H1 (cell line): ENCODE measurements at regions not wholly inside any gene's neighbourhood (a gene's known extent, or its start where the extent isn't known, plus 50 kb on each side); places are given as distances from the start of the nearest gene placed in this dataset.

ENCODE experiments used
- CTCF ChIA-PET: fragments of 300-600 bp; sonication (Branson Sonifier 250); formaldehyde crosslinking; loops from one replicate; lab custom pipeline; 2021; ENCODE audit not compliant: partially characterized antibody; lab: Charles Lee
- POLR2A ChIA-PET: fragments of 300-600 bp; sonication (Branson Sonifier 250); formaldehyde crosslinking; loops from one replicate; lab custom pipeline; 2021; ENCODE audit warnings: inconsistent platforms; ENCODE audit not compliant: partially characterized antibody; lab: Charles Lee
- DNase-seq, 2 experiments: peaks; one replicate each; pipeline versions ENCODE4 v3.0.0 to v3.0.0-alpha.2; 2010 to 2022; ENCODE audit warnings: low spot score in 2 of 2, low read depth in 1 of 2, mixed read lengths in 1 of 2
- FAIRE-seq: peaks from 2 replicates; lab custom pipeline; 2011; peaks lifted over from hg19 to GRCh38; lab: Jason Lieb, UNC
- H2AFZ ChIP-seq: 2 replicates; pipeline ENCODE4 v1.8.1; 2012; ENCODE audit warnings: low read length, inconsistent platforms
- H2AK5ac ChIP-seq: 2 replicates; pipeline ENCODE4 v1.6.1; 2013; ENCODE audit warnings: low read depth, low read length
- H2BK120ac ChIP-seq: replicated peaks from 2 replicates; pipeline ENCODE3; 2013; ENCODE audit warnings: low read depth, low read length, inconsistent platforms
- H2BK12ac ChIP-seq: 2 replicates; pipeline ENCODE4 v1.6.1; 2013; ENCODE audit warnings: low read depth, low read length
- H2BK15ac ChIP-seq: 2 replicates; pipeline ENCODE4 v1.6.1; 2013; ENCODE audit warnings: low read length
- H2BK20ac ChIP-seq: 2 replicates; pipeline ENCODE4 v1.6.1; 2013; ENCODE audit warnings: low read length
- H2BK5ac ChIP-seq: 2 replicates; pipeline ENCODE4 v1.6.1; 2013; ENCODE audit warnings: low read depth, low read length
- H3K14ac ChIP-seq: 2 replicates; pipeline ENCODE4 v1.6.1; 2013; ENCODE audit warnings: inconsistent platforms; ENCODE audit not compliant: insufficient read length
- H3K18ac ChIP-seq: 2 replicates; pipeline ENCODE4 v1.6.1; 2013; ENCODE audit warnings: low read length; ENCODE audit errors: extremely low read depth
- H3K23ac ChIP-seq: 2 replicates; pipeline ENCODE4 v1.6.1; 2013; ENCODE audit warnings: inconsistent platforms; ENCODE audit not compliant: insufficient read length
- H3K23me2 ChIP-seq: 2 replicates; pipeline ENCODE4 v1.6.1; 2013; ENCODE audit warnings: low read depth, low read length
- H3K27ac ChIP-seq: 2 replicates; pipeline ENCODE4 v1.6.1; 2011; ENCODE audit warnings: low read depth, low read length, inconsistent platforms
- H3K27me3 ChIP-seq, 4 experiments: replicated peaks in 1 of 4; 1 replicate in 1 of 4; 2 replicates in 3 of 4; pipeline versions ENCODE4 v1.6.1 to v1.8.1; 2011 to 2013; ENCODE audit warnings: low read length in 3 of 4, mild to moderate bottlenecking in 3 of 4, inconsistent platforms in 2 of 4, mixed read lengths in 2 of 4, moderate library complexity in 1 of 4; ENCODE audit not compliant: control insufficient read depth in 3 of 4, insufficient read depth in 3 of 4; ENCODE audit errors: extremely low read depth in 1 of 4
- H3K36me3 ChIP-seq, 4 experiments: 2 replicates each; pipeline versions ENCODE4 v1.6.1 to v1.8.1; 2011 to 2013; ENCODE audit warnings: mild to moderate bottlenecking in 4 of 4, low read length in 3 of 4, moderate library complexity in 2 of 4, control low read depth in 1 of 4, inconsistent platforms in 1 of 4; ENCODE audit not compliant: insufficient read depth in 4 of 4, control insufficient read depth in 2 of 4
- H3K4ac ChIP-seq: replicated peaks from 2 replicates; pipeline ENCODE3; 2013; ENCODE audit warnings: low read length, low read depth, mixed read lengths, inconsistent platforms; ENCODE audit not compliant: insufficient read length
- H3K4me1 ChIP-seq, 4 experiments: replicated peaks in 1 of 4; 1 replicate in 1 of 4; 2 replicates in 3 of 4; pipeline versions ENCODE4 v1.6.1 to v1.8.1; 2011 to 2013; ENCODE audit warnings: low read length in 3 of 4, inconsistent platforms in 2 of 4, mixed read lengths in 1 of 4; ENCODE audit not compliant: insufficient read depth in 4 of 4, control insufficient read depth in 3 of 4
- H3K4me2 ChIP-seq, 2 experiments: 2 replicates each; pipeline versions ENCODE4 v1.6.1 to v1.8.1; 2011 to 2013; ENCODE audit warnings: low read depth in 2 of 2, low read length in 2 of 2, control low read depth in 1 of 2, inconsistent platforms in 1 of 2, mild to moderate bottlenecking in 1 of 2; ENCODE audit not compliant: insufficient read depth in 1 of 2
- H3K4me3 ChIP-seq, 4 experiments: fragments of 200-600, 300-600 bp in 1 of 4; sonication (generic), shearing (Covaris generic), sonication (Bioruptor Twin) in 1 of 4; 2 replicates each; pipeline versions ENCODE4 v1.5.1 to v1.8.1; 2011 to 2016; ENCODE audit warnings: low read length in 4 of 4, low read depth in 3 of 4, control low read depth in 2 of 4, inconsistent platforms in 2 of 4, mild to moderate bottlenecking in 2 of 4, mixed read lengths in 1 of 4, moderate library complexity in 1 of 4; ENCODE audit not compliant: insufficient read depth in 2 of 4; ENCODE audit errors: extremely low read depth in 1 of 4
- H3K56ac ChIP-seq: replicated peaks from 2 replicates; pipeline ENCODE3; 2013; ENCODE audit warnings: low read depth, mild to moderate bottlenecking, mixed read lengths, low read length, inconsistent platforms; ENCODE audit not compliant: insufficient read length
- H3K79me1 ChIP-seq: 2 replicates; pipeline ENCODE4 v1.6.1; 2013; ENCODE audit warnings: low read depth, low read length, control low read depth
- H3K79me2 ChIP-seq, 2 experiments: 2 replicates each; pipeline versions ENCODE4 v1.6.1 to v1.8.1; 2012 to 2013; ENCODE audit warnings: low read length in 2 of 2, mild to moderate bottlenecking in 2 of 2, inconsistent platforms in 1 of 2; ENCODE audit not compliant: insufficient read depth in 2 of 2, control insufficient read depth in 1 of 2
- H3K9ac ChIP-seq, 4 experiments: replicated peaks in 1 of 4; 1 replicate in 1 of 4; 2 replicates in 3 of 4; pipeline versions ENCODE4 v1.6.1 to v1.8.1; 2011 to 2013; ENCODE audit warnings: low read depth in 3 of 4, low read length in 3 of 4, control low read depth in 2 of 4, mild to moderate bottlenecking in 2 of 4, moderate library complexity in 2 of 4, inconsistent platforms in 1 of 4; ENCODE audit errors: extremely low read depth in 1 of 4
- H3K9me3 ChIP-seq, 2 experiments: 2 replicates each; pipeline versions ENCODE4 v1.6.1 to v1.8.1; 2012 to 2013; ENCODE audit warnings: mild to moderate bottlenecking in 2 of 2, moderate library complexity in 2 of 2, control low read depth in 1 of 2, inconsistent platforms in 1 of 2, low read depth in 1 of 2, low read length in 1 of 2, mixed read lengths in 1 of 2; ENCODE audit not compliant: insufficient read depth in 2 of 2
- H4K20me1 ChIP-seq, 2 experiments: replicated peaks in 1 of 2; 2 replicates each; pipeline versions ENCODE3 to v1.8.1; 2011 to 2013; ENCODE audit warnings: inconsistent platforms in 2 of 2, low read length in 2 of 2, mild to moderate bottlenecking in 1 of 2; ENCODE audit not compliant: insufficient read depth in 2 of 2, control insufficient read depth in 1 of 2
- H4K5ac ChIP-seq: 2 replicates; pipeline ENCODE4 v1.6.1; 2013; ENCODE audit warnings: low read length, low read depth, mixed read lengths, inconsistent platforms; ENCODE audit not compliant: insufficient read length
- H4K8ac ChIP-seq: 2 replicates; pipeline ENCODE4 v1.8.0; 2013; ENCODE audit warnings: mild to moderate bottlenecking, moderate library complexity, low read length, inconsistent platforms; ENCODE audit not compliant: insufficient read depth; ENCODE audit errors: extremely low read depth
- H4K91ac ChIP-seq: replicated peaks from 2 replicates; pipeline ENCODE3; 2013; ENCODE audit warnings: low read length, mixed read lengths, inconsistent platforms; ENCODE audit not compliant: insufficient read length
- JUND ChIP-seq: IDR thresholded peaks from 2 replicates; pipeline ENCODE4 v1.6.1; 2011; ENCODE audit warnings: mild to moderate bottlenecking, improper control_type of control experiment, low read length
- MAFK ChIP-seq: IDR thresholded peaks from 2 replicates; pipeline ENCODE4 v1.6.1; 2012; ENCODE audit warnings: low read depth, mild to moderate bottlenecking, improper control_type of control experiment, low read length
- RBBP5 ChIP-seq: IDR thresholded peaks from 2 replicates; pipeline ENCODE4 v1.7.1; 2012; ENCODE audit warnings: low read depth, mild to moderate bottlenecking, inconsistent platforms, low read length, moderate library complexity, borderline replicate concordance
- SIN3A ChIP-seq, 2 experiments: IDR thresholded peaks in 1 of 2; conservative IDR thresholded peaks in 1 of 2; 2 replicates each; pipeline ENCODE4 v1.6.1; 2011 to 2012; ENCODE audit warnings: low read length in 2 of 2, improper control_type of control experiment in 1 of 2, low read depth in 1 of 2, mild to moderate bottlenecking in 1 of 2
- SP4 ChIP-seq: IDR thresholded peaks from 2 replicates; pipeline ENCODE4 v1.6.1; 2012; ENCODE audit warnings: low read length, inconsistent platforms
- TCF12 ChIP-seq: IDR thresholded peaks from 2 replicates; pipeline ENCODE4 v1.6.1; 2011; ENCODE audit warnings: low read depth, mild to moderate bottlenecking, low read length
- WGBS, 2 experiments: shearing (Covaris generic) in 1 of 2; methylation state at CpG; one replicate each; pipeline versions ENCODE4 v1.1.6 to v1.1.7; 2013 to 2015; ENCODE audit warnings: low lambda C conversion rate in 2 of 2, mixed read lengths in 2 of 2, inconsistent platforms in 1 of 2, low coverage in 1 of 2, missing lambda C conversion rate in 1 of 2; ENCODE audit not compliant: insufficient replicate concordance in 2 of 2, insufficient coverage in 1 of 2, insufficient read length in 1 of 2; ENCODE audit errors: extremely low coverage in 1 of 2, missing lambda C conversion rate in 1 of 2; 5-methylcytosine and 5-hydroxymethylcytosine counted together
- TF ChIP-seq, protein P1 (sequence below), 3 experiments: IDR thresholded peaks; 1 replicate in 2 of 3; 2 replicates in 1 of 3; pipeline versions ENCODE4 v1.5.1 to v1.6.1; 2011; ENCODE audit warnings: low read length in 3 of 3, mild to moderate bottlenecking in 3 of 3, inconsistent platforms in 2 of 3, low read depth in 1 of 3, moderate library complexity in 1 of 3; ENCODE audit not compliant: insufficient read depth in 1 of 3; ENCODE audit errors: control extremely low read depth in 1 of 3
- TF ChIP-seq, protein P2 (sequence below): IDR thresholded peaks from 2 replicates; pipeline ENCODE4 v1.6.1; 2012; ENCODE audit warnings: inconsistent platforms

DNA sequence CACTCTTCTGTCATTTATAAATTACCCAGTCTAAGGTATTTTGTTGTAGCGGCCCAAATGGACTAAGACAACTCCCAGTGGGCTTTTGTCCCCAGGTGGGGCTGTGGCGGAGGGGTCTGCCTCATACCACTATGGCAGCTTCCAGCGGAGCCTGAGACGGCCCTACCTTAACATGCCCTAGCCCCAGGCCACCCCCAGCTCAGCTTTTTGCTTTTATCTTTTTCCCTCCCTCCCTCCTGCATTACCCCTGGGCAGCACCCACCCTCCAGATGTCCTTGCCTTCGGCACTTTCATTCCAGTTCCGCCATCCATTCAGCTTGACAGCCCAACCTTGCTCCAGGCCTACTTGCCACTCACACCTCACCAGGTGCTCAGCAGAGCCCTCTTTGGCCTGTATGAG, 307.3 kb downstream of the PTPRU start:
- Histone ChIP-seq H4K5ac (no peak overlapping the region), H3K14ac (no peak overlapping the region), H3K4me2 (no peak overlapping the region), H4K91ac (no peak overlapping the region), H2BK5ac (no peak overlapping the region), H3K56ac (no peak overlapping the region), H2BK15ac (no peak overlapping the region), H3K18ac (no peak overlapping the region), H3K27ac (no peak overlapping the region), H3K4me3 (no peak overlapping the region), H2AFZ (no peak overlapping the region), H2AK5ac (no peak overlapping the region), H3K9ac (no peak overlapping the region), H3K36me3 (no peaks in the 10 kb centered on the region), H3K9me3 (no peaks in the 10 kb centered on the region), H2BK20ac (no peak overlapping the region), H3K4me1 (no peaks in the 10 kb centered on the region), H4K8ac (no peak overlapping the region), H3K23ac (no peak overlapping the region), H3K79me2 (no peaks in the 10 kb centered on the region), H4K20me1 (no peaks in the 10 kb centered on the region), H3K4ac (no peak overlapping the region), H3K79me1 (no peaks in the 10 kb centered on the region), H3K23me2 (no peaks in the 10 kb centered on the region), H2BK120ac (no peak overlapping the region), H2BK12ac (no peak overlapping the region), H3K27me3 (no peaks in the 10 kb centered on the region)
- CTCF ChIA-PET: interaction anchor here (0.6 to 1.0 kb wide), 2 partner anchors 13 to 25 kb away, joined by 3 read pairs; no protein-coding TSS in a partner anchor
- no peak for DNase-seq
- FAIRE-seq: no peak
- WGBS, 2 experiments: 85% methylated on average over 4 of the region's 6 CpGs; no CpG with 5 or more reads in 1 of the 2 experiments
- POLR2A ChIA-PET: no interaction called here
- TF ChIP-seq MAFK (no peak), SIN3A (conservative IDR thresholded peaks at IDR 0.05 in 1 of 2, IDR thresholded peaks at IDR 0.05 in 1 of 2; ENCODE audit: low read depth in 1 of 2, low read length in 2 of 2) (no peak), TCF12 (no peak), RBBP5 (no peak), JUND (no peak), SP4 (no peak)
- TF ChIP-seq, protein P1, sequence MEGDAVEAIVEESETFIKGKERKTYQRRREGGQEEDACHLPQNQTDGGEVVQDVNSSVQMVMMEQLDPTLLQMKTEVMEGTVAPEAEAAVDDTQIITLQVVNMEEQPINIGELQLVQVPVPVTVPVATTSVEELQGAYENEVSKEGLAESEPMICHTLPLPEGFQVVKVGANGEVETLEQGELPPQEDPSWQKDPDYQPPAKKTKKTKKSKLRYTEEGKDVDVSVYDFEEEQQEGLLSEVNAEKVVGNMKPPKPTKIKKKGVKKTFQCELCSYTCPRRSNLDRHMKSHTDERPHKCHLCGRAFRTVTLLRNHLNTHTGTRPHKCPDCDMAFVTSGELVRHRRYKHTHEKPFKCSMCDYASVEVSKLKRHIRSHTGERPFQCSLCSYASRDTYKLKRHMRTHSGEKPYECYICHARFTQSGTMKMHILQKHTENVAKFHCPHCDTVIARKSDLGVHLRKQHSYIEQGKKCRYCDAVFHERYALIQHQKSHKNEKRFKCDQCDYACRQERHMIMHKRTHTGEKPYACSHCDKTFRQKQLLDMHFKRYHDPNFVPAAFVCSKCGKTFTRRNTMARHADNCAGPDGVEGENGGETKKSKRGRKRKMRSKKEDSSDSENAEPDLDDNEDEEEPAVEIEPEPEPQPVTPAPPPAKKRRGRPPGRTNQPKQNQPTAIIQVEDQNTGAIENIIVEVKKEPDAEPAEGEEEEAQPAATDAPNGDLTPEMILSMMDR (IDR thresholded peaks at IDR 0.05; ENCODE audit: control extremely low read depth in 1 of 3, insufficient read depth in 1 of 3, low read depth in 1 of 3, low read length in 3 of 3): no peak
- TF ChIP-seq, protein P2, sequence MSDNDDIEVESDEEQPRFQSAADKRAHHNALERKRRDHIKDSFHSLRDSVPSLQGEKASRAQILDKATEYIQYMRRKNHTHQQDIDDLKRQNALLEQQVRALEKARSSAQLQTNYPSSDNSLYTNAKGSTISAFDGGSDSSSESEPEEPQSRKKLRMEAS: no peak
